ENCODE measurements at regions not wholly inside any gene's neighbourhood (a gene's known extent, or its start where the extent isn't known, plus 50 kb on each side); places are given as distances from the start of the nearest gene placed in this dataset.

DNA sequence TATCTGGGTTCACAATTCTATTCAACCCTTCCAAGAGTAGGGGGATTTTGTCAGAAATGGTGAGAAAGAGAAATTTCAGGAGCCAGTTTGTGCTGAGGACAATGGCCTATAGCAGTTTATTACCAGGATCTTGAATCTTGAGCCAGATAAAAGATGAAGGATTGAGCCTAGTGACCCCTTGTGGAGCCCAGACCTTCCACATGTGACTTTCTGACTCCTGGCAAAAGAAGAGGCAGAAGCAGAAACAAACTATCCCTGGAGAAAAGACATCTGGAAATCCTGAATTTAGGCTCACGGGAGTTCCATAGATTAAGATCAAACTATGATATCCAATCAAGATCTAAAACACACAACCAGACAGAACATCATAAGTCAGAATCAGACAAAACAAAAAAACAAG is 60.9 kb upstream of the CHRM2 start:
- DNase-seq, result no peak

DNA sequence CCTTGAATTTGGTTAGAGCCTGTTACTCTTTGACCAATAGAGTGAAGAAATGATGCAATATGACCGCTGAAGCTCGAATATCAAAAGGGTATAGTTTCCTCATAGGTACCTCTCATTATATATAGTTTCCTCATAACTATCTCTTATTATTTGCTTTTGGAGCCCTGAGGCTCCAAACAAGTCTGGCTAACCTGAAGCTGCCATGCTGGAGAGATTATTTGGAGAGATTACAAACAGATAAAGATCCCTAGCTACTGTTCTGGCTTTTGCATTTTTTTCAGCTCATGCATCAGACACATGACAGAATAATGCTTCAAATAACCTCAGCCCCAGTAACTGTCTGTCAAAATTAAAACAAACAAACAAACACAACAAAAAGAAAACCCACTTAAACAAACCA is 65.4 kb upstream of the CHRM2 start:
- no peak for DNase-seq

DNA sequence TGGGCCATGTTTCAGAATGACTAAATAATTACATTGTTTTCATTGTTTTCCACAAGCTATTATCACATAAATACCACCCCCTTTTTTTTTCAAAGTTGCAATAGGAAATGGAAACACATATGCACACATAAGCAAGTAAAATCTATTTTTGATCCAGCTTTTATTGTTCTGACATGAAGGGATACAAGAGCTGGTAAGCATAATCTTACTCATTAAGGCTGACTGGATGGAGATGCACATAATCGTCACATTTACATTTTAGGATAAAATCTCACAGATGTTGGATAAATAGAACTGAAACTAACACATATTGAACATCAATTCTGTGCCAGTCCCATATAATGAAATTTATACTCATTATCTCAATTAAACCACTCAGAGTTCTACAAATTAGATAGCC is 84.5 kb upstream of the CHRM2 start:
- no peak for DNase-seq

DNA sequence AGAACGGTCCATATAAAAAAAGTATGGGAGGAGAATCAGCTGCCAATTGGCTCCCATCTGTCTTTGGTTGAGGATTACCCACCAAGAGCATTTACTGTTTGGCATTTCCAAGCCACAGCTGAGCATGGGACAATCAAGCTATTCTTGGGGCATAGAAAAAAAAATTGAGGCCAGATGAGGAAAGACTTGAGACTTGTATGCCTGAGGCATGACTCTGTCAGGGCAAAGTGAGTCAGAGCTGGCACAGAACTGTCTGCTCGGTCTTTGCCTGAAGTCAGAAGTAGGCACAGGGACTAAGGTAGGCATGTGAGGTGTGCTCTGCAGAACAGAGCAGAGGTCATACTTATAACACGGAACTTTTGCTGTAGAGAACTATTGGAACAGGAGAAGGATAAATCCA is 126.5 kb upstream of the CHRM2 start:
- DNase-seq, result no peak

DNA sequence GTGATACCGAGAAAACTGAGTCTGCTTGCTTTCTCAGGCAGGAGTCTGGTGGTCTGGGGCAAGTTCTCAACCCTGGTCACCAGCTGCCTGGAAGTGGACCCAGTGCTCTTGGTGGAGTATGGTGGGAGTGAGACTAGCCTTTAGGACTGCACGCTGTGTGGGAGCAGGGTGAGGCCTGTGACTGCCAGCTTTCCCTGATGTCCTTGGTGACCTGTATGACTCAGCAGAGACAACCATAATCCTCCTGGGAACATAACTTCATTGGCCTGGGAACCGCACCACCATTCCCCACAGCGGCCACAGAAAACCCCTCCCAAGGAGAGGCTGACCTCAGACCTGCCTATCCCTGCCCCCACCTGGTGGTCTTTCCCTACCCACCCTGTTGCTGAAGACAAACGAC is 139.5 kb upstream of the CHRM2 start:
- no peak for DNase-seq

DNA sequence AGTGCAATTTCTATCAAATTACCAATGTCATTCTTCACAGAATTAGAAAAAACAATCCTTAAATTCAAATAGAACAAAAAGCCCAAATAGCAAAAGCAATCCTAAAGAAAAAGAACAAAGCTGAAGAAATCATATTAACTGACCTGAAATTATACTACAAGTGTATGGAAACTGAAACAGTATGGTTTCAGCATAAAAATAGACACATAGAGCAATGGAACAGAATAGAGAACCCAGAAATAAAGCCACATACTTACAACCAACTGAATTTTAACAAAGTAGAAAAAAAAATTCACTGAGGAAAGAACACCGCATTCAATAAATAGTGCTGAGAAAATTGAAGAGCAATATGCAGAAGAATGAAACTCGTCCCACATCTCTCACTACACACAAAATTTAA is 142.0 kb upstream of the CHRM2 start:
- DNase-seq, result no peak

DNA sequence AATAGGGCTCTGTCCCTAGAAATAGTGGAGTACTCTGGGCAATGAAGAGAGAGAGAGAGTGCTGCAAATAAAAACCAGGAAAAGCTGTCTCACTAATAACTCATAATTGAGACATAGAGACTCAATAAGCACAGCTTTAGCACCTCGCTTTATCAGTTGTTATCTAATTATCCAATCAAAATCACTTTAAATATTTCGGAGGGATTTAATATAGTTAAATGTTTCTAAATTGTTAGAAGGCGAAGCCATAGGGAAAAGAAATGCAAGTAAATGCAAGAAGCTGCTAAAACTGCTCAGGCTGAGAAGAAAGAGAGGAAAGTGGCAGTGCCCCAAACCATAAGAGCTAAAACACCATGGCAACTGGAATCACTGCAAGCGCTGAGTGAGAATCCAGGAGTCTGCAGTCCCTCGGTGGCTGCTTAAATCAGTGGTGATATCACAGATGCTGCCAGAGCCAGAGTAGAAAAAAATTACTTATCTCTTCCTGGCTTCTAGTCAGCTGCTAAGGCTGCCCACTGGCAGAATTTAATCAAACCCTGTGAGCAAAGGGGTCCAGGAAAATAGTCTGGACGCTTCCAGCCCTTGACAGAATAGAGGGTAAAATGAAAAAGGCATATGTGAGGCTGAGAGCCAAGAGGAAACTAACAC is 150.4 kb upstream of the CHRM2 start:
- DNase-seq, result no peak

DNA sequence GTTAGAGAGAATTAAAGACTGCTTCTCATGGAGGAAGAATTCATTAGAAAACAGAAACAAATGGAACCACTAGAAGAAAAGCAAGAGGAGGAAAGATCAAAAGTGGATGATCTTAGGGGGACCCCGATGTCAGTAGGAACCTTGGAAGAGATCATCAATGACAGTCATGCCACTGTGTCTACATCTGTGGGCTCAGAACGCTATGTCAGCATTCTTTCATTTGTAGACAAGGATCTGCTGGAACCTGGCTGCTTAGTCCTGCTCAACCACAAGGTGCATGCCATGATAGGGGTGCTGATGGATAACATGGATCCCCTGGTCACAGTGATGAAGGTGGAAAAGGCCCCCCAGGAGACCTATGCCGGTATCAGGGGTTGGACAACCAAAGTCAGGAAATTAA is 154.4 kb upstream of the CHRM2 start:
- DNase-seq, result no peak

DNA sequence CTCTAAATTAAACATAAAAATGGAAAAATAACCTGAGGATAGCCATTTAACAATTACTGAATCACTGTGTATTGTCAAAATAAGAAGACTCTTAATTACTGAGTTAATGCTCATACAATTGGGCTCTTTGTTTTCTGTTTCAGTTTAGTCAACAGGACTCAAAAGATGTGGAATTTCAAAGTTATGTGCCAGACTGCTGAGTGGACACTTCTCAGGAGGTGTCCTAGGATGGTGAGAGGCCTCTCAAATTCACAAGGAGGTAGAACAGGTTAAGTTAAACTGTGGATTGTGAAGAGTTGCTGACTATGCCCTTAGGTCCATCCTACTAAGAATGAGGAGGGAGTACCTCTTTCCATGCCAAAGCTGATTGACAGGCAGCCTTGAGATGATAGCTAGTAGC is 157.7 kb upstream of the CHRM2 start:
- no peak for DNase-seq

DNA sequence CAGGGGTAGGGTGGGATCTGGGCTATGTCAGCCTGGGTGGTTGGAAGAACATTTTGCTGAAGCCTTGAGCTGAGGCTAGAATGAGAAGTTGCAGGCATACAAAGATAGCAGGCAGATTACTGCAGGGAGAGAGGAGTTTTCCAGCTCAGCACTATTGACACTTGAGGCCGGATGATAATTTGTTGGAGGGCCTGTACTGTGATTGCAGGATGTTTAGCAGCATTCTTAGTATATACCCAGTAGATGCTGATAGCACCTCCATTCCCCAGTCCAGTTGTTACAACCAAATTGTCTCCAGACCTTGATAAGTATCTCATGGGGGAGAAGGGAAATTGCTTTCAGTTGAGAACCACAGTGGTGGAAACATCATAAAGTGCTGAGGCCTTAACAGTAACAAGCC is 158.6 kb upstream of the CHRM2 start:
- DNase-seq, result no peak

DNA sequence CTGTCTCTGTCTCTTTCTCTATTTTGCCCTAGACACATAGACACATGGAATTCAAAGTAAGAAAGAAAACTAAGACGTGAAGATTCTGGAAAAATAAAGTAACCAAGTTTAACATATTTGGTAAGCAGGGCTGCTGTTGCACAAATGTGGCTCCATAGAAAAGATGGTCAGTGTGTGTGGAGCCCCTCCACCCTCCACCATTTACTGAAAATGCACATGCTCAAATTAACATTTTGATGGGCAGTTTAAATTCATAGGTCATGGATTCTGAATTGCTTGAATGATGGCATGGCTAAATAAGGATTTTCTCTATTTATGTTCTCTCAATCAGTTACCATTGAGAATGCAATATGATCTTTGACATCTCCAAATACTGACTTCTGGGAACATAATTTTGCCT is 165.5 kb upstream of the CHRM2 start:
- DNase-seq, result no peak

DNA sequence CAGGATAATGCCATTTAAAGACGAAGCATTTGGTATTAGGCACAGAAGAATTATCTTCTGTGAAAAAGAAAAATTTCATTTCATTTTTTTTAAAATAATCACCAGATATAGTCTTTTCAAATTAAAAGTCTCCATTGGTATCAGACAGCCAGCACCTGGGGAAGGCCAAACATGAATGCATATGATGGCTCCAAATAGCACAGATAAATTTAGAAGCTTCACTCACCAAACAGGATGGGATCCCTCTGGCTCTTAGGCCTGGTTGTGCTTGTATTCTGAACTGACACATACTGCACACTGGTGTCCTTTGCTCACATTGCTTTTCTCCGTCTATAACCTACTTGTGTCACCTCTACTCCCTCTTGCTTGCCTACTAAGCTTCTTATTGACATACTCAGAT is 169.5 kb upstream of the CHRM2 start:
- DNase-seq, result no peak

DNA sequence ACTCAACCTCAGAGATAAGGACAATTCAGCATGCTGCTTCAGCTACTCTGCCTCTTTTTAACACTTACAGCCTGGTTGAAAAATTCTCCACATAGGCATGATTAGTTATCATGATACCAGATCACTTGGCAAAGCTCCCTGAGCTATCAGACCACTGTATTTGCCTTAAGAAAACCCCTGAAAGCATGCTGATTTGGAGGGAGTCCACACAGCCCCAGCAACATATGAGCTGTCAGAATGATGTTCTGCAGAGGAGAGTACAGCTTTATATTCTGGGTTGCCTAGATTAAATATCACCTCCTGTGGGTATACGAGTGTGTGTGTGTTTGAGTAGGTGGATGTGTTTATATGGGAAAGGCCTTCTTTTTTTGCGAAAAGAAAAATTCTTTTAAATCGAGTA is 170.2 kb upstream of the CHRM2 start:
- DNase-seq, result no peak

DNA sequence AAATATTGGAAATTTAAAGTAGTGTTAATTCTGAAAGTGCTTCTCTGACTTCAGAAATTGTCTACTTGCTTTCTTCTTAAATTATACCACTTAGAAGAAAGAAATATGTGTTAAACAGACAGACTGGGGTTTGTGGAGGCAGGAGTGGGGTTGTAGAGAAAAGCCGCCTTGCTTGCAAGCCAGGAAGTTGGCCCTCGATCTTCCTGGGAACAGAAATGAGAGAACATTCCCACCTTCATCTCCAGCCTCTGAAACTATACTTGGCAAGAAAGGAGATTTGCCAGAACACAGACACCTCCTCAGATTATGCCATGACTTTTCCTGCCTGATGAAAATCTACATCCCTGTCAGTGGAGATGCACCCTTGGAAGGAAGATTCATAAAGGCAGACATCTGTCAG is 171.2 kb upstream of the CHRM2 start:
- DNase-seq, result no peak

DNA sequence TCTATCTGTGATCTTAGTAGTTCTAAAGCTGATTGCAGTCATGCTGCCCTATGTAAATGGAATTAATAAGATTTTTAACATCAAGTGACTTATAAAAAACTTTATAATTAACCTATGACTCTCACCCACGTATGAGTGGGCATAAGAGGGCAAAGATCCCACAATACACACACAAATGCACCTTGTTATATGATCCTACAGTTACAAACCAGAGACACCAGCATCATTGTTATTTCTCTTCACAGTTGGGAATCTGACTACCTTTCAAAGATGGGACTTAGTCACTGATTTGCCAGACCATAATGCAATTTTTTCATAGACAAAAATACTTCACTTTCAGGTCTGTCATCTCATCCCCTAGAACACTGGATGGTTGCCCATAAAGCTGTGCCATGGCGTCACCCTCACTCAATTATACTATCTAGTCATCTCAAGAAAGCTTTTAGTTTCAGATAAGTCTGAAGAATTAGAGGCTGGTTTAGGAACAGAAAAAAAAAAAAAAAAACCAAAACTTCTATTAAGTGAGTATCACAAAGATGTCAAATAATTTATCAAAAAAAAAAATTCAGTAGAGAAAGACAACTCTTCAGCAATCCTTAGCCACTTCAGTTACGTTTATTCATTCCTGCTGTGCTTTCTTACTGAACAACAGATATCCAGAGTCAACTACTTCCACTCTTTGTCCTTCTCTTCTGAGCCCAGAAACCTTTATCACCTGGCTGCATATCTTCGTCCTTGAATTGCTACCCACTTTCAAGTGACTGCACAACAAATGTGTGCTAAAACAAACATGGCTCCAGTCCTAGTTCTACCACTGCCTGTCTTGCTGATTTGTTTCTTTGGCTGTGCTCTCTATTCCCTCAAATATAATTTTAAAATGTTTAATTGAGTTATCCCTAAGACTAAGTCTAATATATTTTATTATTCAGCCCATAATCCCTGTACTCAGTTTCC is 175.0 kb upstream of the CHRM2 start:
- DNase-seq, result no peak

DNA sequence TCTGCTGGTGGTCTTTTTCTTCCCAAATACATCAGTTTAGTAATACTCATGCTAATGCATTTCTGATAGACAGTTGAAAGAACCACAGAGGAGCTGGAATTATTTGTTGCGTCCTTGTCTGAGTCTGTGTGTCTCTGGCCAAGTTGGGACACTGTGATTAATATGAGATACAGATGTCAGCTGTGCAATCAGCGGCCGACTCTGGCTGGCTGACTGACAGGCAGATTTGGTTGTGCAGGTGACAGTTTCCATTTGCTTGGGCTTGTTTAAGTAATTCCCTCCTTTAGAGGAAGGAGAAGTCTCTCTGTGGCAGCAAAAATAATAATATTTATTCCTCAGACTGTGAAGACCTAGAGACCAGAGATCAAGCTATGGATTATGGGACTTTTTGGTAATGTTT is 176.2 kb upstream of the CHRM2 start:
- no peak for DNase-seq

DNA sequence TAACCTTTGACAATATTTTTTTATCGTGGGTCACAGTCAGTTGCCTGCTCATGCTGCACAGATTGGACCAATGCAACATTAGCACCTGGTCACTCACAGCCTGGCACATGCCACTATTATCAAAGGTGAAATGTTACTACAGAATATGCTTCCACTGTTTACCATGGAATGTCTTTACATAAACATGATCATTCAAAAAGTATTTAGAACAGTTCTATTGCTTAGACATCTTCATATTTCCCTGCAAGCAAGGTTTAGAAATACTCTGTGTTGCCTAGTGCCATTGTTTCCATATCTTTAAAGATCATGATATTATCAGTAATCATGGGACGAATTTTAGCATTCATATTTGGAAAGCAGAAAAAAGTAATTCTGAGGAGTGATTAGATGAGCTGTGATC is 179.9 kb upstream of the CHRM2 start:
- no peak for DNase-seq

DNA sequence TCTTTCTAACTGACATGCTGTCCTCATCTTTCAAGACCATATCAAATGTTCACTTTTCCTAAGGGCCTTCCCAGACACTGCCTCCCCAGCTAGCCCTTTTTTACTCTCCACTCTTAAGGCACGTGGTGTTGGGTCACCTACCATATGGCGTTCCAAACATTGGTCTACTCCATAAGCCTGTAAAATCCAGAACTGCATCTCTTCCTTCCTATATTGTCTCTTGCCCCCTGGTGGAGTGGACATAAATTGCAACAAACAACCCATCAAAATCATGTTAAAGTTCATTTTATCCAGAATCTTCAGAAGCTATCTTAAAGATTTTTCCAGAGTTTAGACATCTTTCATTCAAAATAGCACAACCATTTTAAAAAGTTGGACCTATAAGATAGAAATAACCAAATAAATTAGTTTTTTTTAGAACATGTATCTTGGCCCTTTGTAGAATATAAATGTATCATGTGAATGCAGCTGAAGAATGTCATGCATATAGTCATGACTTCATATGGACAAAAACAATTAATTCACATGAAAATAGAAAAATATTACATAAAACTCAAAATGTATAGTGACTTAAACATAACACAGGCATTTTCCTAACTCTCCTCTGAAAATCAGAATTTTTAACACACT is 180.6 kb upstream of the CHRM2 start:
- no peak for DNase-seq

DNA sequence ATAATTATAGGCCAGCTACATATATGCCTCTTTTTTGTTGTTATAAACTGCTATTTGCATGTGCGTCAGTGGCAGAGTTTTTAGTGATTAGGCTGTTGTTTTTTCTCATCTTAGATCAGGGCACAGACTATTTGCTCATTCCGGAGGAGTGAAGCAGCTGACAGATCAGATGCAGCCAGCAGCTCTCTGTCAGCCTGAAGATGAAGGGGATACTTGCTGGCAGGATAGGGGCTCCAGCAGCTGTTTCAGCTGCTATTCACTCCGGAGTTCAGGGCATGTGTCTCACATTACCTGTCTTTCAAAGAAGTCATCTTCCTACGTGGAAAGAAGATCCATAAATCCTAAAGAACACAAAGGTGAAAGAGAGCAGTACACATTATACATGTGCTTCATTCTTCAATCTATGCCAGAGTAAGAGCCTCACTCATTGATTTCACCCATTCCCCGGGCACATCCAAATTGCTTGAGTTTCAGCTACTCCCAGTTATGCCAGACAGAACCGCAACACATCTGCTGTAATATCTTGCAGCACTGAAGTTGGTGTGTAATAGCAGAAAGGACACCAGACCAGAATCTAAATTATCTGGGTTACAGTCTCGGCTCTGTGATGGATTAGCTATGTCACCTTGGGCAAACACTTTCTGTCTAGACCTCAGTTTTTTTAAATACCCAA is 182.8 kb upstream of the CHRM2 start:
- DNase-seq, result no peak

DNA sequence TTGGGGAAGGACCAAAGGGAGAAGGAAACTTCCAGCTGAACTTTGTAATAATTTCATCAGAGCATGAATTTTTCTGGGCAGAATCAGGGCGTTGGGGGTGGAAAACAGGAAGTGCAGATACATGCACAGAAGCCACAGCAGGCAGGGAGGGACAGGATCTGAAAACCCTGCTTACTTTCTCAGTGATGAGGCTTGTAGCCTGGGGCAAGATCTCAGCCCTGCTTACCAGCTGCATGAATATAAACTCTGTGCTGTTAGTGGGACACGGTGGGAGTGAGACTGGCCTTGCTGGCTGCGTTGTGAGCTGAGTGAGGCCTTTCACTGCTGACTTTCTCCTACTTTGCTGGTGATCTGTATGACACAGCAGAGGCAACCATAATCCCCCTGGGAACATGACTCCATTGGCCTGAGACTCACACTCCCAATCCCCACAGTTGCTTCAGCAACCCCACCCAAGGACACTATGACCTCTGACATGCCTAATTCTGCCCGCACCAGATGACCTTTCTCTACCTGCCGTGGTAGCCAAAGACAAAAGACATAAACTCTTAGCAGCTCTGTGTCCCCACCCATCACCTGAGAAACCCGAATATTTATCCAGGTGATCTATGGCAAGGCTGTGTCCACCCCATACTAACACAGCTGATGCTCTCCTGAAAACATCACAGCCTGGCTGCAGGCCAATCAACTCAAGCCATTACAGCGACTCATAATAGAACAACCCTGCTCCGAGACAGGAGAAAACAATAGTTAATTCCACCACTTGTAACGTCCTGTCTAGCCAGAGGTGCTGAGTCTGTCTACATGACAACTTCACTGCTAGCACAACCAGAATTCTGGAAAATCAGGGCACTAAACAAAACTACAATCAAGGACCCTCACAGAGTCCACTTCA is 190.7 kb upstream of the CHRM2 start:
- no peak for DNase-seq

DNA sequence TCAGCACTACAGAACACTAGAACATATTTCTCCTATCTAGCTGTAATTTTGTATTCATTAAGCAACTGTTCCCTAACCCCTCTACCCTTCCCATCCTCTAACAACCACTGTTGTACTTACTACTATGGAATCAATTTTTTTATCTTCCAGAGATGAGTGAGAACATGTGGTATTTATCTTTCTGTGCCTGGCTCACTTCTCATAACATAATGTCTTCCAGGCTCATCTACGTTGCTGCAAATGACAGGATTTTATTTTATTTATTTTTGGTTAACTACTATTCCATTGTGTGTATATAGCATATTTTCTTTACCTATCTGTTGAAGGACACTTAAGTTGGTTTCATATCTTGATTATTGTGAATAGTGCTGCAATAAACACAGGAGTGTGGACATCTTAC is 200.9 kb upstream of the CHRM2 start:
- no peak for DNase-seq

DNA sequence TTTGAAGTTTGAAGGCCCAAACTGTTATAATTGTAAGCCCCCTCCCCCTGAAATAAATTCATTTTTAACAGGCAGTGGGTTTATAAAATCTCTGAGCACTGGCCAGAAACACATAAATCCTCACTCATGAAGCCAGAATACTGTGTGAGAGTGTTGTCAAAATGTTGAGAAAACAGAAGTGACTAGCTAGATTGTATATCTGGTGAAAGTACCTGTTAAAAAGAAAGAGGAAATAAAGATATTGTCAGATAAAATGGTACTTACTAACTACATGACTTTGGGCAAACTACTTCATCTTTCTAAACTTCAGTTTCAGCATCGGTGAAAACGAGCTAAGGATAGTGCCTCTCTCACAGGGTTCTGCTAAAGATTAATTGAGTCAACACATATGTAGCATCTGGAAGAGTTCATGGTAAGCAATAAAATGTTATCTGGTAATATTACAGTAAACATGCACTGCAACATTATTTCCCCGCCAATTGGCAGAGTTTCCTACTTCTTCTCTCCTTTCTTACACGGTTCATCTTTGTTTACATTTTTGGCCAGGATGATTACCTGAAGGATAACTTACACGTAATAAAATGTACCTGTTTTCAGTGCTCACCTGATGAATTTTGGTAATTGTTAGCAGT is 202.5 kb upstream of the CHRM2 start:
- DNase-seq, result no peak
